DMS 273 (cell line): ENCODE measurements at regions not wholly inside any gene's neighbourhood (a gene's known extent, or its start where the extent isn't known, plus 50 kb on each side); places are given as distances from the start of the nearest gene placed in this dataset.
"Not testable (repeated sequence)": the region's sequence is repeated elsewhere in the genome, so short reads cannot be mapped to it uniquely, and the experiment has no call there.

ENCODE experiments used
- DNase-seq: peaks from one replicate; lab custom pipeline; 2025; ENCODE audit not compliant: unreplicated experiment; lab: John Stamatoyannopoulos, UW

DNA sequence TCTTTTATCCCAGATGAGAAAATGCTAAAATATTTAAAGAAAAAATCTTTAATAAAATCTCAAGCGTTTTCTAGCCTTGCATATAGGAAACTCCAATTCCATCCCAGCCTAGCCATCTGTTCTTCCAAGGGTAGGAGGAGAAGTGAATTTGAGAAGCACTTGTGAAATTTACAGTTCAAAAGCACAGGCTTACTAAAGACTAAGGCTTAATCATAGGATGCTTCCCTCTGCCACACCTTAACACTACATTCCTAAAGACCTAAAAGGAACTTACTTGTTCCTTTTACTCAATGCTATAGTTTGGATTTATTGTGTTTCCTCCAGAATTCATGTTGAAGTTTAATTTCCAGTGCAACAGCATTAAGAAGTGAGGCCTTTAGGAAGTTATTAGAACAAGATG lies 764.8 kb upstream of the CADM2 start:
- DNase-seq, result no peak

- no peak for DNase-seq
Observed at GRCh38 chr3:84209474-84209873, 749.3 kb upstream of the CADM2 start.

GRCh38 chr3:84223512-84223911 lies 735.3 kb upstream of the CADM2 start:
- DNase-seq, result peak; percentile 11

GRCh38 chr3:84224262-84224661 lies 734.5 kb upstream of the CADM2 start:
- DNase-seq, result no peak

DNA sequence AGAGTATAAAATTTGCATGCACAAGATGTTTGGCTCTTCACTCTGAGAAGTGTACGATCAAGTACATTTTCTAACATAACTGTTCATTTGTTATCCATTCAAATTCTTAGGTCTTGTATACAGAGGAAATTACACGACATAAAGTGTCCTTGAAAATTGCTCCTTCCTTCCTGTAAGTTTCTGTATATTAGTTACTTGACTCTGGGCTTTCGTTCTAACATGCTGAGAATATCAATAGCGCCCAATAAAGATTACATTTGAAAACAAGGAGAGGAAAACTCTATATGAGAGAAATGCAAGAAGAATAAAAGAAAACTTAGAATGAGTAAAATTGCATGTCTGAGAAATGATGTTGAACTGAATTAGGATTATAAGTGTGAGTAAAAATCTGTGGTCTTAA lies 722.5 kb upstream of the CADM2 start:
- no peak for DNase-seq

- no peak for DNase-seq
Observed at GRCh38 chr3:84245789-84246188, 713.0 kb upstream of the CADM2 start.

DNA sequence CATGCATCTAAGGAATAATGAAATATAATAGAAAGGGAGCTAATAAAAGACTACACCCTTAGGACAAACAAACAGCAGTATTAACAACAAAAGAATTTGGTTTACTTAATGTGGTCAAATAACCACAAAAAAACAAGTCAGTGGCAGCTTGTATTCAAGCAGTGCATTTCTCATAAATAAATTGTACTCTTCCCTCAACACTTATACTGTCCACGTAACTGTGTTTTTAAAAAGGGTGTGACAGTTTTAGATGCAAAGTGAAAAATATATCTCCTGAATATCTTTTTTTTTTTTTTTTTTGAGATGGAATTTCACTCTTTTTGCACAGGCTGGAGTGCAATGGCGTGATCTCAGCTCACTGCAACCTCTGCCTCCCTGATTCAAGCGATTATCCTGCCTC lies 698.2 kb upstream of the CADM2 start:
- DNase-seq, result no peak

GRCh38 chr3:84265768-84266167 lies 693.0 kb upstream of the CADM2 start:
- no peak for DNase-seq

- DNase-seq, result no peak
Observed at GRCh38 chr3:84275532-84275931, 683.3 kb upstream of the CADM2 start.

DNA sequence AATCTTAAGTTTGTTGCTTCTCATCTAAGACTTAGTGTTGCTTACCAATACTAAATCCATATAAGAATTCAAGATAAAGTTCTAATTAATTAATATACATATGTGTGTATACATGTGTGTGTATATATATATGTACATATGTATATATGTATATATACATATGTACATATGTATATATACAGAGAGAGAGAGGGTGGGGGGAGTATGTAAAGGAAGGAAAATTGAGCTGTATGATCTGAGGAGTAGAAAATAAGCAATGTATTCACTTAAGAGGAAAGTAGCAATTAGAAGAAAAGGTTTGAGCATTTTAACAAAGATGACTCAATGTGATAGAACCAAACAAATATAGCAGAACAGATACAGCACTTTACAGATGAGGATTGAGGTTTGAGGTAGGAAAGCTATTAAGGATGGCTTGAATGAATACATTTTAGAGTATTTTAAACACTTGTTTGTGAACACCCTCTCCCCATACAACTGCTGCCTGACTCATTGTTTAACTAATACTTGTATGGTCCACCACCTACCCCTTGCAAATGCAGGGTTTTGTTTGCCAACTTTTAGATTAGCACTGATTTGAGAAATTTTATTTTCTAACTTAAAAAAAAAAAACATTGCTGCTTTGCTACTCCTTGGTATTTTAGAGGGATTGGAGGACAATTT lies 681.1 kb upstream of the CADM2 start:
- no peak for DNase-seq

DNA sequence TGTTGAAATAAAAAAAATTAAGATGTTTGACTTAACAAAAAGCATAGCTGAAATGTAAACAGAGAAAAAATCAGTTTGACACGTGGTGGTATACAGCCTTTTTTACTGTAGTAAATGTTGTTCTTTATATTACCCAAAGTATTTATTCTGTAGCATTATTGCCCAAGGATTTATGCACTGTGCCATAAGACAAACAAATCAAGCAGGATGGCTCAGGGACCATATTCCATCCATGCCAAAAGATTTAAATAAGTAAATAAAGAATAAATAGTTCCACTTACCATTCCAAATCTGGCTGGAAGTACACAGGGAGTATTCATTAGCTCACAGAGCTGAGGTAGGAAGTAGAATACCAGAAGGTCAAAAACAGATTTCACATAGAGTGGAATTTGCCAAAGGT lies 666.7 kb upstream of the CADM2 start:
- DNase-seq, result no peak

GRCh38 chr3:84299329-84299728 lies 659.5 kb upstream of the CADM2 start:
- no peak for DNase-seq

DNA sequence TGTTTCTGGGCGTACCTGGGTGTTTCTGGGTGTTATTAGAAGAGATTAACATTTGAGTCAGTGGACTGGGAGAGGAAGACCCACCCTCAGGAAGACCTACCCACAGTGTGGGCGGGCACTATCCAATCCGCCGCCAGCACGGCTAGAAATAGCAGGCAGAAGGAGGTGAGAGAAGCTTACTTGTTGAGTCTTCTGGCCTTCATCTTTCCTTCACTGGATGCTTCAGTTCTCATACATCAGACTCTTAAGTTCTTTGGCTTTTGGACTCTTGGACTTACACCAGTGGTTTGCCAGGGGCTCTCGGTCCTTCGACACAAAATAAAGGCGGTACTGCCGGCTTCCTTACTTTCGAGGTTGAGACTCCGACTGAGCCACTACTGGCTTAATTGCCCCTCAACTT lies 654.6 kb upstream of the CADM2 start:
- no peak for DNase-seq

GRCh38 chr3:84307339-84307738 lies 651.5 kb upstream of the CADM2 start:
- no peak for DNase-seq

DNA sequence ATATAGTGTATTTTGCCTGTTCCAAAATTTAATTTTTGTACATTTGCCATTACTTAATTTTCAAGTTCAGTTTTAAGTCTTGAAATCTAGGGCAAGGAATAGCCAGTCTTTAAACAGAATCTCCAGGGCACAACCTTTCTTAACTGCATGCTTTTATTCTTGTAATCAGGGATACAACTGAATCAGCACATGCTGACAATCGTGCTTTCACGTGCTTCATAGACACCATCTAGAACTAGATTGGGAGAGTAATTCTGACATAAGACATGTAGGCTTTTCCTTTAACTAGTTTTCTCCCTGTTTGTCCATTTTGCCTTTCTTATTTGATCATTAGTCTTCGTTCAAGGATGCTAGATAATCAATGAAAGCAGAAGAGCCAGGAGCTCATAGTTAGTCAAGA lies 650.4 kb upstream of the CADM2 start:
- DNase-seq, result no peak

DNA sequence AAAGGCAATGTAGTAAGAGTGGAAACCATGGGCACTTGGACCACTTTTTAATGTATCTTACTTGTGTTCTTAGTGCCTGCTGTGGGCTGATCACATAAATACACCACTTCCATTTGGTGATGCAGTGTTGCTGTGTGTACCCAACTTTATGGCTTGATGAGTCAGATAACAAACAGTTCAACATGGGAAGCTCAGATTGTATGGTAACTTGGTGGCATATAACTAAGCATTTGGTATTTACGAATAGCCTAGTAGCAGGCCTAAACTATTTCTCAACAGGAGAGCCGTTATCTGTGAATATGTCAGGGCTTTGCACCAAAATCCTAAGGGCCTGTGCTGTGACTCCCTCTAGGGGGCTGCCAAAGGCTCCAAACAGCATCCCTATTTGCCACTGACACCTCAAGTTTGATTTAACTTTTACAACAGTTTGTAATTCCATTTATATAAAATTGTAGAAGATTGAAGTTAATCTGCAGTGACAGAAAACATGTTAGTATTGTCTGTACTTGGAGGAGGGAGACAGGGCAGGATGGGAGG lies 640.4 kb upstream of the CADM2 start:
- DNase-seq, result no peak

- not testable (repeated sequence) for DNase-seq
Observed at GRCh38 chr3:84365563-84366278, 593.1 kb upstream of the CADM2 start.
